ENCODE measurements at regions not wholly inside any gene's neighbourhood (a gene's known extent, or its start where the extent isn't known, plus 50 kb on each side); places are given as distances from the start of the nearest gene placed in this dataset.

DNA sequence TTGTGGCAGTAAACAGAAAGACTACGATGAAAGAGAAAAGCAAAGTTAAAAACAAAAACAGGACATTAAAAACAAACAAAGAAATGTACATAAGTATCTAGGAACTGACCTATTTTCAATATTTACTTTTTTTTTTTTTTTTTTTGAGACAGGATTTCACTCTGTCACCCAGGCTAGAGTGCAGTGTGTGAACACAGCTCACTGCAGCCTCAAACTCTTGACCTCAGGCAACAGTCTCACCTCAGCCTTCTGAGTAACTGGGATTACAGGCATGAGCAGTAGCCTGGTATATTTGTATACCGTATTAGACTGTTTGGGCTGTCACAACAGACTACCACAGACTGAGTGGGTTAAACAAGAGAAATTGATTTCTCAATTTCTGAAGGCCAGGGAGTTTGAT, 1189.1 kb downstream of the CDH9 start:
- TF ChIP-seq, protein P1, sequence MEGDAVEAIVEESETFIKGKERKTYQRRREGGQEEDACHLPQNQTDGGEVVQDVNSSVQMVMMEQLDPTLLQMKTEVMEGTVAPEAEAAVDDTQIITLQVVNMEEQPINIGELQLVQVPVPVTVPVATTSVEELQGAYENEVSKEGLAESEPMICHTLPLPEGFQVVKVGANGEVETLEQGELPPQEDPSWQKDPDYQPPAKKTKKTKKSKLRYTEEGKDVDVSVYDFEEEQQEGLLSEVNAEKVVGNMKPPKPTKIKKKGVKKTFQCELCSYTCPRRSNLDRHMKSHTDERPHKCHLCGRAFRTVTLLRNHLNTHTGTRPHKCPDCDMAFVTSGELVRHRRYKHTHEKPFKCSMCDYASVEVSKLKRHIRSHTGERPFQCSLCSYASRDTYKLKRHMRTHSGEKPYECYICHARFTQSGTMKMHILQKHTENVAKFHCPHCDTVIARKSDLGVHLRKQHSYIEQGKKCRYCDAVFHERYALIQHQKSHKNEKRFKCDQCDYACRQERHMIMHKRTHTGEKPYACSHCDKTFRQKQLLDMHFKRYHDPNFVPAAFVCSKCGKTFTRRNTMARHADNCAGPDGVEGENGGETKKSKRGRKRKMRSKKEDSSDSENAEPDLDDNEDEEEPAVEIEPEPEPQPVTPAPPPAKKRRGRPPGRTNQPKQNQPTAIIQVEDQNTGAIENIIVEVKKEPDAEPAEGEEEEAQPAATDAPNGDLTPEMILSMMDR (IDR thresholded peaks at IDR 0.05; ENCODE audit: insufficient read depth, low read depth, low read length) = no peak
- no peak for TF ChIP-seq EZH2 (IDR thresholded peaks at IDR 0.05; ENCODE audit: insufficient read depth, low read length)

Data from astrocyte (in vitro differentiated cells and primary cell).